HepG2 (cell line): ENCODE measurements at regions not wholly inside any gene's neighbourhood (a gene's known extent, or its start where the extent isn't known, plus 50 kb on each side); places are given as distances from the start of the nearest gene placed in this dataset.
A peak's percentile ranks its signal among the peaks of the same experiment; 100 is the strongest.

ENCODE experiments used
- ATAC-seq: fragments of 200-7000 bp; cut with Tn5 transposase; 3 replicates; pipeline ENCODE4 v1.9.1; 2020; ENCODE audit warnings: mild to moderate bottlenecking, moderate library complexity
- BruUV-seq: library from RNA; stranded (reverse); fragments of 400-500 nt; replicated peaks from 2 replicates; lab custom pipeline; 2021; lab: Mats Ljungman, UMichigan
- CTCF ChIA-PET: fragments of 300-600 bp; formaldehyde crosslinking; extraction: SDS; loops from one replicate; lab custom pipeline; 2021; ENCODE audit warnings: low total read pairs, inconsistent platforms, low intra/inter-chr PET ratio; lab: Yijun Ruan, JAX
- POLR2A ChIA-PET: fragments of 350-600 bp; sonication (Branson Sonifier 250); formaldehyde crosslinking; loops from one replicate; lab custom pipeline; 2020; ENCODE audit warnings: antibody characterized with exemption, inconsistent platforms; lab: Yijun Ruan, JAX
- DNase-seq: peaks from one replicate; pipeline ENCODE4 v3.0.0-alpha.2; 2015; ENCODE audit warnings: low spot score
- FAIRE-seq: peaks from 3 replicates; lab custom pipeline; 2011; peaks lifted over from hg19 to GRCh38; lab: Jason Lieb, UNC
- H2AFZ ChIP-seq: one replicate; pipeline ENCODE4 v1.6.1; 2011; ENCODE audit warnings: low read length, inconsistent platforms
- H3K27ac ChIP-seq: fragments of 300-600 bp; 3 replicates; pipeline ENCODE4 v1.8.0; 2011; ENCODE audit warnings: mixed run types, mild to moderate bottlenecking, mixed read lengths, low read length, inconsistent platforms; ENCODE audit not compliant: insufficient read depth; ENCODE audit errors: extremely low read length
- H3K27me3 ChIP-seq, 2 experiments: fragments of 200-600 bp in 1 of 2; 2 replicates in 1 of 2; 3 replicates in 1 of 2; pipeline versions ENCODE4 v1.6.0 to v1.8.0; 2011; ENCODE audit warnings: low read length in 2 of 2, mild to moderate bottlenecking in 2 of 2, moderate library complexity in 2 of 2, inconsistent platforms in 1 of 2; ENCODE audit not compliant: insufficient read depth in 2 of 2, control insufficient read depth in 1 of 2
- H3K36me3 ChIP-seq, 2 experiments: fragments of 200-600 bp in 1 of 2; replicated peaks in 1 of 2; 2 replicates in 1 of 2; 3 replicates in 1 of 2; pipeline versions ENCODE4 v1.5.1 to v1.8.0; 2011; ENCODE audit warnings: low read length in 2 of 2, inconsistent platforms in 1 of 2; ENCODE audit not compliant: insufficient read depth in 2 of 2, control insufficient read depth in 1 of 2
- H3K4me1 ChIP-seq: 2 replicates; pipeline ENCODE4 v1.5.1; 2012; ENCODE audit warnings: low read length, inconsistent platforms; ENCODE audit not compliant: insufficient read depth
- H3K4me2 ChIP-seq: 2 replicates; pipeline ENCODE4 v1.6.0; 2011; ENCODE audit warnings: low read depth, low read length, inconsistent platforms
- H3K4me3 ChIP-seq, 3 experiments: fragments of 200-600 bp in 1 of 3; sonication (generic), shearing (Covaris generic) in 1 of 3; replicated peaks in 1 of 3; 2 replicates each; pipeline ENCODE4 v1.5.1; 2011 to 2016; ENCODE audit warnings: low read length in 3 of 3, inconsistent platforms in 2 of 3, low read depth in 2 of 3, mild to moderate bottlenecking in 2 of 3, control low read depth in 1 of 3, mixed read lengths in 1 of 3; ENCODE audit not compliant: insufficient read depth in 1 of 3
- H3K79me2 ChIP-seq: one replicate; pipeline ENCODE4 v1.6.1; 2011; ENCODE audit warnings: low read length, inconsistent platforms; ENCODE audit not compliant: insufficient read depth
- H3K9ac ChIP-seq: 2 replicates; pipeline ENCODE4 v1.6.0; 2011; ENCODE audit warnings: mild to moderate bottlenecking, low read depth, low read length, inconsistent platforms; ENCODE audit not compliant: insufficient read depth
- H3K9me3 ChIP-seq: 2 replicates; pipeline ENCODE4 v1.5.1; 2012; ENCODE audit warnings: mild to moderate bottlenecking, low read length
- H4K20me1 ChIP-seq: 2 replicates; pipeline ENCODE4 v1.6.0; 2011; ENCODE audit warnings: inconsistent platforms, mild to moderate bottlenecking, low read length, moderate library complexity; ENCODE audit not compliant: insufficient read depth
- CHD4 ChIP-seq: fragments of 200-600 bp; sonication (generic); IDR thresholded peaks from 2 replicates; pipeline ENCODE4 v1.7.0; 2017; ENCODE audit warnings: mild to moderate bottlenecking, low read length, borderline replicate concordance
- CREB1 ChIP-seq, 2 experiments: fragments of 450-650 bp in 1 of 2; IDR thresholded peaks; 2 replicates each; pipeline ENCODE4 v1.6.1; 2016 to 2017; ENCODE audit warnings: control low read depth in 1 of 2, mild to moderate bottlenecking in 1 of 2, missing compliant biosample characterization in 1 of 2, missing genetic modification characterization in 1 of 2
- ERF ChIP-seq: IDR thresholded peaks from 2 replicates; pipeline ENCODE4 v1.6.1; 2018; ENCODE audit warnings: missing biosample characterization, missing genetic modification reagents
- GMEB2 ChIP-seq: IDR thresholded peaks from 2 replicates; pipeline ENCODE4 v1.6.1; 2016; ENCODE audit warnings: missing biosample characterization, missing genetic modification reagents, low read depth
- HCFC1 ChIP-seq: fragments of 150-350 bp; IDR thresholded peaks from 2 replicates; pipeline ENCODE4 v1.6.1; 2014; ENCODE audit warnings: low read depth, low read length
- KMT2B ChIP-seq: IDR thresholded peaks from 2 replicates; pipeline ENCODE4 v1.6.1; 2016; ENCODE audit warnings: missing genetic modification reagents, missing compliant biosample characterization
- PLRG1 ChIP-seq: fragments of 450-650 bp; conservative IDR thresholded peaks from 2 replicates; pipeline ENCODE4 v1.6.1; 2016
- REL ChIP-seq: sonication (generic); formaldehyde crosslinking; conservative IDR thresholded peaks from 2 replicates; pipeline ENCODE4 v1.8.0; 2022; ENCODE audit warnings: mild to moderate bottlenecking, missing genetic modification reagents, moderate library complexity
- RFXAP ChIP-seq: sonication (generic); formaldehyde crosslinking; IDR thresholded peaks from 2 replicates; pipeline ENCODE4 v1.4.0; 2020; ENCODE audit warnings: missing genetic modification reagents, borderline replicate concordance
- ZNF224 ChIP-seq: sonication (generic); formaldehyde crosslinking; IDR thresholded peaks from 2 replicates; pipeline ENCODE4 v1.5.0; 2020; ENCODE audit warnings: mild to moderate bottlenecking, missing genetic modification reagents
- ZNF530 ChIP-seq: sonication (generic); formaldehyde crosslinking; IDR thresholded peaks from 2 replicates; pipeline ENCODE4 v1.5.0; 2020; ENCODE audit warnings: low read depth, mild to moderate bottlenecking, missing genetic modification reagents
- ZNF552 ChIP-seq: sonication (generic); formaldehyde crosslinking; IDR thresholded peaks from 2 replicates; pipeline ENCODE4 v1.9.0; 2022; ENCODE audit warnings: missing genetic modification reagents, mild to moderate bottlenecking, borderline replicate concordance
- ZNF570 ChIP-seq: sonication (generic); formaldehyde crosslinking; IDR thresholded peaks from 2 replicates; pipeline ENCODE4 v1.4.0; 2020; ENCODE audit warnings: mild to moderate bottlenecking, missing genetic modification reagents, borderline replicate concordance
- ZNF720 ChIP-seq: sonication (generic); formaldehyde crosslinking; IDR thresholded peaks from 2 replicates; pipeline ENCODE4 v1.4.0; 2020; ENCODE audit warnings: missing genetic modification reagents
- ZNF784 ChIP-seq: sonication (generic); formaldehyde crosslinking; IDR thresholded peaks from 2 replicates; pipeline ENCODE4 v1.5.1; 2020; ENCODE audit warnings: missing genetic modification reagents, mild to moderate bottlenecking, borderline replicate concordance
- ZNF83 ChIP-seq: sonication (generic); formaldehyde crosslinking; IDR thresholded peaks from 2 replicates; pipeline ENCODE4 v1.4.0; 2020; ENCODE audit warnings: missing genetic modification reagents, mild to moderate bottlenecking, borderline replicate concordance
- WGBS: methylation state at CpG from one replicate; pipeline ENCODE4 v1.1.6; 2017; ENCODE audit warnings: low lambda C conversion rate; 5-methylcytosine and 5-hydroxymethylcytosine counted together
- in situ Hi-C: cut with HindIII; loops from 2 replicates; pipeline ENCODE4 v1.10.0; 2017; ENCODE audit warnings: low pct_unique_long_range_greater_than_20kb; ENCODE audit not compliant: extremely low pct_ligation_motif_present
- intact Hi-C: fragments of 100-400 bp; cut with micrococcal nuclease; formaldehyde crosslinking; loops from one replicate; pipeline ENCODE4 v1.10.0; 2022; ENCODE audit not compliant: unreplicated experiment

- ATAC-seq (no peak), FAIRE-seq (no peak), DNase-seq (no peak)
- TF ChIP-seq ZNF784 (CRISPR knock-in tag) (no peak), ERF (CRISPR knock-in tag) (no peak), KMT2B (no peak), ZNF224 (no peak), CREB1 (IDR thresholded peaks at IDR 0.05) (peak; percentile 72), CREB1 (CRISPR knock-in tag; IDR thresholded peaks at IDR 0.05) (no peak)
- no peaks in the 10 kb centered on the region for H3K4me1 ChIP-seq
- no peak overlapping the region for H3K27ac ChIP-seq
- ChIA-PET POLR2A (no interaction called here), CTCF (no interaction called here)
- no peak overlapping the region for H3K4me2 ChIP-seq
- WGBS, result 0% methylated on average over 1 of the region's 1 CpG
- in situ Hi-C loops, result no loop called here
- no peak overlapping the region for H3K9ac ChIP-seq
- no peak overlapping the region for H3K4me3 ChIP-seq
- H3K27me3 ChIP-seq, result no peaks in the 10 kb centered on the region
- H4K20me1 ChIP-seq, result no peaks in the 10 kb centered on the region
- no peak overlapping the region for H2AFZ ChIP-seq
- intact Hi-C loops, result no loop called here
- no peaks in the 10 kb centered on the region for H3K79me2 ChIP-seq
- peaks cover 95% of the 10 kb centered on the region for H3K9me3 ChIP-seq
- no TSS peak for BruUV-seq
- no peaks in the 10 kb centered on the region for H3K36me3 ChIP-seq
Measured at GRCh38 chr19:31178833-31179470, 170.3 kb downstream of the TSHZ3 start.

GRCh38 chr19:31177246-31177645, 172.0 kb downstream of the TSHZ3 start:
- H3K4me2 ChIP-seq, result no peak overlapping the region
- CTCF ChIA-PET, result no interaction called here
- FAIRE-seq, result no peak
- no peak for TF ChIP-seq RFXAP (CRISPR knock-in tag)
- TF ChIP-seq ZNF83 (CRISPR knock-in tag), result no peak
- no peak for TF ChIP-seq ZNF530 (CRISPR knock-in tag)
- no peak for TF ChIP-seq HCFC1
- TF ChIP-seq ZNF552 (CRISPR knock-in tag), result no peak
- TF ChIP-seq CHD4, result no peak
- no peak for TF ChIP-seq PLRG1
- no peak for TF ChIP-seq ZNF570
- TF ChIP-seq GMEB2 (CRISPR knock-in tag), result no peak
- TF ChIP-seq REL (CRISPR knock-in tag), result no peak
- no peak for TF ChIP-seq ZNF720 (CRISPR knock-in tag)
- no peak for DNase-seq
- H3K9me3 ChIP-seq, result peaks cover 93% of the 10 kb centered on the region
- intact Hi-C loops (no loop called here), in situ Hi-C loops (no loop called here)
- POLR2A ChIA-PET, result no interaction called here
- H3K4me1 ChIP-seq, result no peaks in the 10 kb centered on the region
- H2AFZ ChIP-seq, result no peak overlapping the region
- H4K20me1 ChIP-seq, result no peaks in the 10 kb centered on the region
- no peak overlapping the region for H3K4me3 ChIP-seq
- no peaks in the 10 kb centered on the region for H3K27me3 ChIP-seq
- H3K79me2 ChIP-seq, result no peaks in the 10 kb centered on the region
- H3K36me3 ChIP-seq, result no peaks in the 10 kb centered on the region
- no peak for ATAC-seq
- H3K27ac ChIP-seq, result no peak overlapping the region
- H3K9ac ChIP-seq, result no peak overlapping the region
- no TSS peak for BruUV-seq
- 0% methylated on average over 4 of the region's 5 CpGs for WGBS
